B cell (primary cell): ENCODE measurements at regions not wholly inside any gene's neighbourhood (a gene's known extent, or its start where the extent isn't known, plus 50 kb on each side); places are given as distances from the start of the nearest gene placed in this dataset.

Experiments
- ATAC-seq: fragments of 200-7000 bp; cut with Tn5 transposase; one replicate; pipeline ENCODE4 v1.10.0; 2021; ENCODE audit warnings: low read depth, mild to moderate bottlenecking, moderate number of reproducible peaks, moderate library complexity
- CTCF ChIA-PET: fragments of 350-600 bp; sonication (Branson Sonifier 250); formaldehyde crosslinking; loops from one replicate; lab custom pipeline; 2021; ENCODE audit warnings: antibody characterized with exemption, inconsistent platforms; lab: Charles Lee
- POLR2A ChIA-PET: fragments of 350-600 bp; sonication (Branson Sonifier 250); formaldehyde crosslinking; loops from one replicate; lab custom pipeline; 2021; ENCODE audit warnings: antibody characterized with exemption; lab: Charles Lee
- DNase-seq: peaks from one replicate; pipeline ENCODE4 v3.0.0; 2013
- H2AFZ ChIP-seq: 2 replicates; pipeline ENCODE4 v1.6.1; 2012; ENCODE audit warnings: mild to moderate bottlenecking, low read depth, low read length; ENCODE audit not compliant: insufficient read depth, poor library complexity, severe bottlenecking
- H3K27ac ChIP-seq, 2 donors: 1 replicate in 1 of 2; 2 replicates in 1 of 2; pipeline ENCODE4 v1.5.1; 2012 to 2013; ENCODE audit warnings: low read length in 2 of 2, mild to moderate bottlenecking in 2 of 2, moderate library complexity in 1 of 2
- H3K27me3 ChIP-seq, 4 experiments: fragments of 200-600 bp in 1 of 4; sonication (generic) in 1 of 4; replicated peaks in 1 of 4; 1 replicate in 2 of 4; 2 replicates in 2 of 4; pipeline versions ENCODE4 v1.6.1 to v1.7.0; 2013 to 2016; ENCODE audit warnings: low read length in 3 of 4, mild to moderate bottlenecking in 2 of 4, mixed read lengths in 1 of 4, moderate library complexity in 1 of 4; ENCODE audit not compliant: insufficient read depth in 4 of 4, control insufficient read depth in 3 of 4; ENCODE audit errors: control extremely low read depth in 1 of 4
- H3K36me3 ChIP-seq, 2 experiments: replicated peaks in 1 of 2; 1 replicate in 1 of 2; 2 replicates in 1 of 2; pipeline versions ENCODE4 v1.6.1 to v1.7.1; 2013; ENCODE audit warnings: low read length in 1 of 2; ENCODE audit not compliant: insufficient read depth in 2 of 2, control insufficient read depth in 1 of 2; ENCODE audit errors: control extremely low read depth in 1 of 2, extremely low read depth in 1 of 2
- H3K4me1 ChIP-seq, 2 donors: fragments of 200-600 bp in 1 of 2; sonication (generic) in 1 of 2; 1 replicate in 1 of 2; 2 replicates in 1 of 2; pipeline versions ENCODE4 v1.5.1 to v1.6.1; 2013 to 2017; ENCODE audit warnings: low read length in 2 of 2; ENCODE audit not compliant: control insufficient read depth in 2 of 2, insufficient read depth in 2 of 2
- H3K4me2 ChIP-seq: replicated peaks from 2 replicates; pipeline ENCODE3; 2012; ENCODE audit warnings: mild to moderate bottlenecking, low read depth, low read length; ENCODE audit not compliant: poor library complexity, severe bottlenecking
- H3K4me3 ChIP-seq, 5 experiments: fragments of 200-600 bp in 1 of 5; sonication (generic) in 1 of 5; 1 replicate in 3 of 5; 2 replicates in 2 of 5; pipeline versions ENCODE4 v1.5.1 to v1.7.0; 2011 to 2016; ENCODE audit warnings: low read length in 4 of 5, mild to moderate bottlenecking in 4 of 5, low read depth in 2 of 5, control low read depth in 1 of 5, moderate library complexity in 1 of 5; ENCODE audit not compliant: insufficient read depth in 1 of 5; ENCODE audit errors: control extremely low read depth in 1 of 5, extremely low read depth in 1 of 5
- H3K79me2 ChIP-seq: fragments of 200-600 bp; sonication (generic); one replicate; pipeline ENCODE4 v1.6.0; 2016; ENCODE audit warnings: low read length; ENCODE audit not compliant: control insufficient read depth, insufficient read depth
- H3K9ac ChIP-seq: fragments of 200-600 bp; sonication (generic); 2 replicates; pipeline ENCODE4 v1.6.1; 2017; ENCODE audit warnings: mild to moderate bottlenecking, low read length, moderate library complexity
- H3K9me3 ChIP-seq, 3 donors: one replicate each; pipeline versions ENCODE4 v1.6.1 to v1.7.1; 2013; ENCODE audit warnings: low read length in 2 of 3; ENCODE audit not compliant: control insufficient read depth in 2 of 3, insufficient read depth in 1 of 3; ENCODE audit errors: control extremely low read depth in 1 of 3
- H4K20me1 ChIP-seq: 2 replicates; pipeline ENCODE4 v1.6.0; 2012; ENCODE audit warnings: mild to moderate bottlenecking, low read length; ENCODE audit not compliant: insufficient read depth, control insufficient read depth, poor library complexity, severe bottlenecking
- H3K27ac Mint-ChIP-seq: one replicate; pipeline ENCODE4 v1.8.0; 2021; ENCODE audit warnings: mixed read lengths
- H3K27me3 Mint-ChIP-seq: one replicate; pipeline ENCODE4 v1.8.0; 2021; ENCODE audit warnings: mixed read lengths
- H3K4me1 Mint-ChIP-seq: one replicate; pipeline ENCODE4 v1.8.0; 2021; ENCODE audit warnings: mixed read lengths
- H3K4me3 Mint-ChIP-seq: one replicate; pipeline ENCODE4 v1.8.0; 2021; ENCODE audit warnings: mixed read lengths
- H3K9me3 Mint-ChIP-seq: one replicate; pipeline ENCODE4 v1.8.0; 2022; ENCODE audit warnings: mixed read lengths; ENCODE audit not compliant: insufficient read depth
- CTCF ChIP-seq: fragments of 200-600 bp; IDR thresholded peaks from one replicate; pipeline ENCODE4 v1.8.0; 2022; ENCODE audit warnings: antibody characterized with exemption, mild to moderate bottlenecking
- EZH2 ChIP-seq: IDR thresholded peaks from 2 replicates; pipeline ENCODE4 v1.6.1; 2012; ENCODE audit warnings: borderline replicate concordance, low read depth, mild to moderate bottlenecking, moderate library complexity, low read length; ENCODE audit not compliant: insufficient read depth, poor library complexity, severe bottlenecking
- WGBS: methylation state at CpG from one replicate; pipeline ENCODE4 v1.1.5; 2013; ENCODE audit warnings: missing lambda C conversion rate; ENCODE audit not compliant: insufficient coverage; 5-methylcytosine and 5-hydroxymethylcytosine counted together
- intact Hi-C: fragments of 100-400 bp; cut with micrococcal nuclease; formaldehyde crosslinking; loops from one replicate; pipeline ENCODE4 v1.10.0; 2022

GRCh38 chr10:129343141-129343540 is 123.9 kb upstream of the MGMT start:
- DNase-seq, result no peak
- H3K9me3 Mint-ChIP-seq, result no peaks in the 10 kb centered on the region
- CTCF ChIA-PET, result no interaction called here

GRCh38 chr10:129344103-129344502 is 122.9 kb upstream of the MGMT start:
- DNase-seq (no peak), ATAC-seq (no peak)
- H3K9ac ChIP-seq, result no peak overlapping the region
- ChIA-PET CTCF (no interaction called here), POLR2A (no interaction called here)
- H3K79me2 ChIP-seq, result no peaks in the 10 kb centered on the region
- 90% methylated on average over 15 of the region's 15 CpGs for WGBS
- TF ChIP-seq EZH2, result no peak
- no peak for TF ChIP-seq CTCF
- H3K9me3 ChIP-seq, result peaks cover 0 to 12% (median 0%) of the 10 kb centered on the region in 3 donors
- H3K4me1 ChIP-seq, result no peaks in the 10 kb centered on the region
- Mint-ChIP-seq H3K4me1 (no peaks in the 10 kb centered on the region), H3K27me3 (peaks cover 8% of the 10 kb centered on the region), H3K4me3 (no peak overlapping the region), H3K27ac (no peak overlapping the region), H3K9me3 (no peaks in the 10 kb centered on the region)
- H3K4me2 ChIP-seq, result no peak overlapping the region
- no peaks in the 10 kb centered on the region for H3K36me3 ChIP-seq
- no peak overlapping the region for H2AFZ ChIP-seq
- H3K27me3 ChIP-seq, result no peaks in the 10 kb centered on the region
- intact Hi-C loops, result no loop called here
- H3K4me3 ChIP-seq, result no peak overlapping the region
- no peak overlapping the region for H3K27ac ChIP-seq
- H4K20me1 ChIP-seq, result no peaks in the 10 kb centered on the region

More at GRCh38 chr10:129343141-129343540, 123.9 kb upstream of the MGMT start:
- H3K27me3 Mint-ChIP-seq, result peaks cover 14% of the 10 kb centered on the region
- peaks cover 0 to 12% (median 0%) of the 10 kb centered on the region in 3 donors for H3K9me3 ChIP-seq
- no peaks in the 10 kb centered on the region for H3K4me1 ChIP-seq
- H3K4me3 Mint-ChIP-seq, result no peak overlapping the region
- H3K27ac Mint-ChIP-seq, result no peak overlapping the region
- ATAC-seq, result no peak
- POLR2A ChIA-PET, result no interaction called here
- no peak overlapping the region for H3K27ac ChIP-seq
- 87% methylated on average over 8 of the region's 9 CpGs for WGBS
- H3K4me2 ChIP-seq, result no peak overlapping the region
- H3K4me3 ChIP-seq, result no peak overlapping the region
- H3K4me1 Mint-ChIP-seq, result no peaks in the 10 kb centered on the region
- H2AFZ ChIP-seq, result no peak overlapping the region
- H3K27me3 ChIP-seq, result no peaks in the 10 kb centered on the region
- H3K9ac ChIP-seq, result no peak overlapping the region
- no peaks in the 10 kb centered on the region for H4K20me1 ChIP-seq
- intact Hi-C loops, result no loop called here
- H3K79me2 ChIP-seq, result no peaks in the 10 kb centered on the region
- TF ChIP-seq CTCF (no peak), EZH2 (no peak)
- H3K36me3 ChIP-seq, result no peaks in the 10 kb centered on the region
